OCI-LY7 (cell line): ENCODE measurements at regions not wholly inside any gene's neighbourhood (a gene's known extent, or its start where the extent isn't known, plus 50 kb on each side); places are given as distances from the start of the nearest gene placed in this dataset.

Experiments used
- CTCF ChIP-seq: fragments of 200-600 bp; sonication (generic); conservative IDR thresholded peaks from 2 replicates; pipeline ENCODE4 v1.5.1; 2014; ENCODE audit warnings: mild to moderate bottlenecking, antibody characterized with exemption, low read length, moderate library complexity, mixed read lengths
- EZH2phosphoT487 ChIP-seq: fragments of 200-600 bp; sonication (generic); IDR thresholded peaks from 2 replicates; pipeline ENCODE4 v1.6.1; 2018; ENCODE audit warnings: low read depth, borderline replicate concordance, mild to moderate bottlenecking, mixed run types, antibody characterized with exemption, low read length, moderate library complexity, mixed read lengths

- no peak for TF ChIP-seq CTCF
- no peak for TF ChIP-seq EZH2phosphoT487
Measured at GRCh38 chrX:38882894-38883626, 81.8 kb downstream of the MID1IP1 start.
